ENCODE measurements at regions not wholly inside any gene's neighbourhood (a gene's known extent, or its start where the extent isn't known, plus 50 kb on each side); places are given as distances from the start of the nearest gene placed in this dataset.

GRCh38 chr17:77865716-77866115, 92.8 kb upstream of the TNRC6C start:
- Histone ChIP-seq H3K4me1 (no peaks in the 10 kb centered on the region), H3K36me3 (no peaks in the 10 kb centered on the region), H3K9me3 (no peaks in the 10 kb centered on the region), H3K27ac (peak overlapping the region in 1 of 2 donors; percentile 66), H3K4me3 (no peak overlapping the region), H3K27me3 (no peaks in the 10 kb centered on the region)
- DNase-seq (ENCODE audit: low spot score in 2 of 2), result no peak
- no peak for TF ChIP-seq CTCF (IDR thresholded peaks at IDR 0.05)
- no peak for TF ChIP-seq POLR2A (IDR thresholded peaks at IDR 0.05)
- no peak for TF ChIP-seq POLR2AphosphoS5 (IDR thresholded peaks at IDR 0.05)
- intact Hi-C loops (cut with DNase I; ENCODE audit: low total_unique reads), result no loop called here

- no peak for TF ChIP-seq POLR2AphosphoS5 (IDR thresholded peaks at IDR 0.05)
- TF ChIP-seq POLR2A (IDR thresholded peaks at IDR 0.05), result no peak
- TF ChIP-seq CTCF (IDR thresholded peaks at IDR 0.05), result no peak
- intact Hi-C loops (cut with DNase I; ENCODE audit: low total_unique reads), result no loop called here
- DNase-seq (ENCODE audit: low spot score in 2 of 2), result no peak
- Histone ChIP-seq H3K27me3 (no peaks in the 10 kb centered on the region), H3K9me3 (no peaks in the 10 kb centered on the region), H3K4me3 (no peak overlapping the region), H3K36me3 (no peaks in the 10 kb centered on the region), H3K4me1 (no peaks in the 10 kb centered on the region), H3K27ac (no peak overlapping the region)
Observed at GRCh38 chr17:77867308-77867781, 91.2 kb upstream of the TNRC6C start.

- Histone ChIP-seq H3K4me1 (no peaks in the 10 kb centered on the region), H3K27me3 (no peaks in the 10 kb centered on the region), H3K27ac (no peak overlapping the region), H3K36me3 (no peaks in the 10 kb centered on the region), H3K9me3 (no peaks in the 10 kb centered on the region), H3K4me3 (no peak overlapping the region)
- intact Hi-C loops (cut with DNase I; ENCODE audit: low total_unique reads), result no loop called here
- TF ChIP-seq POLR2AphosphoS5 (IDR thresholded peaks at IDR 0.05) (no peak), POLR2A (IDR thresholded peaks at IDR 0.05) (no peak)
- no peak for DNase-seq (ENCODE audit: low spot score in 2 of 2)
Observed at GRCh38 chr17:77867976-77868713, 90.4 kb upstream of the TNRC6C start.

GRCh38 chr17:77869041-77869599, 89.4 kb upstream of the TNRC6C start:
- Histone ChIP-seq H3K36me3 (no peaks in the 10 kb centered on the region), H3K27me3 (no peaks in the 10 kb centered on the region), H3K4me3 (no peak overlapping the region), H3K27ac (no peak overlapping the region), H3K4me1 (no peaks in the 10 kb centered on the region), H3K9me3 (no peaks in the 10 kb centered on the region)
- intact Hi-C loops (cut with DNase I; ENCODE audit: low total_unique reads), result no loop called here
- no peak for DNase-seq (ENCODE audit: low spot score in 2 of 2)
- no peak for TF ChIP-seq POLR2AphosphoS5 (IDR thresholded peaks at IDR 0.05)
- TF ChIP-seq CTCF (IDR thresholded peaks at IDR 0.05), result no peak
- no peak for TF ChIP-seq POLR2A (IDR thresholded peaks at IDR 0.05)

- H3K4me1 ChIP-seq, result no peaks in the 10 kb centered on the region
- no peak overlapping the region for H3K27ac ChIP-seq
- intact Hi-C loops (cut with DNase I; ENCODE audit: low total_unique reads), result no loop called here
- H3K36me3 ChIP-seq, result no peaks in the 10 kb centered on the region
- TF ChIP-seq POLR2A (IDR thresholded peaks at IDR 0.05) (no peak), CTCF (IDR thresholded peaks at IDR 0.05) (no peak), POLR2AphosphoS5 (IDR thresholded peaks at IDR 0.05) (no peak)
- no peak for DNase-seq (ENCODE audit: low spot score in 2 of 2)
- no peak overlapping the region for H3K4me3 ChIP-seq
- H3K9me3 ChIP-seq, result peaks cover 0 to under 1% of the 10 kb centered on the region in 2 donors
- no peaks in the 10 kb centered on the region for H3K27me3 ChIP-seq
Observed at GRCh38 chr17:77869665-77870132, 88.8 kb upstream of the TNRC6C start.

All from breast epithelium (tissue), 4 donors.